HCT116 (cell line): ENCODE measurements at regions not wholly inside any gene's neighbourhood (a gene's known extent, or its start where the extent isn't known, plus 50 kb on each side); places are given as distances from the start of the nearest gene placed in this dataset.

Experiments
- CTCF ChIP-seq, 3 experiments: fragments of 200-600 bp in 1 of 3; sonication (generic) in 1 of 3; IDR thresholded peaks in 2 of 3; conservative IDR thresholded peaks in 1 of 3; 2 replicates each; pipeline ENCODE4 v1.5.1; 2012 to 2017; ENCODE audit warnings: low read depth in 2 of 3, low read length in 2 of 3, antibody characterized with exemption in 1 of 3, borderline replicate concordance in 1 of 3, control low read depth in 1 of 3, mild to moderate bottlenecking in 1 of 3, mixed read lengths in 1 of 3, mixed run types in 1 of 3, moderate library complexity in 1 of 3; ENCODE audit not compliant: insufficient read depth in 1 of 3
- EGR1 ChIP-seq: IDR thresholded peaks from 2 replicates; pipeline ENCODE4 v1.6.1; 2012; ENCODE audit warnings: low read depth
- EZH2 ChIP-seq: fragments of 200-600 bp; sonication (generic); IDR thresholded peaks from 2 replicates; pipeline ENCODE4 v1.6.1; 2017; ENCODE audit warnings: antibody characterized with exemption, mixed run types
- MAX ChIP-seq: IDR thresholded peaks from 2 replicates; pipeline ENCODE4 v1.6.1; 2012
- POLR2A ChIP-seq: IDR thresholded peaks from 2 replicates; pipeline ENCODE4 v1.7.0; 2011; ENCODE audit warnings: borderline replicate concordance; ENCODE audit not compliant: insufficient read depth, insufficient read length; ENCODE audit errors: extremely low read depth
- POLR2AphosphoS5 ChIP-seq: IDR thresholded peaks from 2 replicates; pipeline ENCODE4 v1.6.1; 2011; ENCODE audit warnings: mild to moderate bottlenecking, low read depth, low read length, moderate library complexity
- REST ChIP-seq: IDR thresholded peaks from 2 replicates; pipeline ENCODE4 v1.6.1; 2012; ENCODE audit warnings: low read depth
- SIN3A ChIP-seq: IDR thresholded peaks from 2 replicates; pipeline ENCODE4 v1.6.1; 2012; ENCODE audit warnings: low read depth
- SP1 ChIP-seq: IDR thresholded peaks from 2 replicates; pipeline ENCODE4 v1.6.1; 2012; ENCODE audit warnings: low read depth

GRCh38 chr11:23947883-23948282 is 549.0 kb upstream of the LUZP2 start:
- TF ChIP-seq POLR2AphosphoS5 (no peak), SP1 (no peak), CTCF (IDR thresholded peaks at IDR 0.05 in 2 of 3, conservative IDR thresholded peaks at IDR 0.05 in 1 of 3; ENCODE audit: borderline replicate concordance in 1 of 3, insufficient read depth in 1 of 3, low read depth in 2 of 3, low read length in 2 of 3) (no peak), EGR1 (no peak), MAX (no peak), EZH2 (no peak), POLR2A (no peak), REST (no peak), SIN3A (no peak)
